ENCODE measurements at regions not wholly inside any gene's neighbourhood (a gene's known extent, or its start where the extent isn't known, plus 50 kb on each side); places are given as distances from the start of the nearest gene placed in this dataset.

GRCh38 chr5:157944938-157945337, 86.0 kb upstream of the CLINT1 start:
- no peak for DNase-seq
- no peaks in the 10 kb centered on the region for H3K79me2 ChIP-seq (ENCODE audit: low read length)
- no peak overlapping the region for H3K9ac ChIP-seq (ENCODE audit: low read length)
- H3K27me3 ChIP-seq (ENCODE audit: low read length): no peaks in the 10 kb centered on the region
- no peaks in the 10 kb centered on the region for H3K9me3 ChIP-seq (ENCODE audit: low read length)
- H3K9me2 ChIP-seq (replicated peaks; ENCODE audit: low read length): no peaks in the 10 kb centered on the region
- no peaks in the 10 kb centered on the region for H3F3A ChIP-seq (ENCODE audit: low read length, unreplicated experiment)
- H3K4me2 ChIP-seq (ENCODE audit: low read length): no peak overlapping the region
- intact Hi-C loops (cut with micrococcal nuclease): no loop called here
- no peak for TF ChIP-seq CTCF (conservative IDR thresholded peaks at IDR 0.05; ENCODE audit: low read depth, low read length)
- TF ChIP-seq EZH2phosphoT487 (IDR thresholded peaks at IDR 0.05; ENCODE audit: borderline replicate concordance, low read length): no peak
- TF ChIP-seq EZH2 (IDR thresholded peaks at IDR 0.05; ENCODE audit: low read length, unreplicated experiment): no peak
- H2AFZ ChIP-seq (ENCODE audit: low read length): no peak overlapping the region
- H3K27ac ChIP-seq (ENCODE audit: low read length): no peak overlapping the region
- ChIA-PET POLR2A (ENCODE audit: unreplicated experiment) (no interaction called here), CTCF (no interaction called here)
- no peaks in the 10 kb centered on the region for H3K36me3 ChIP-seq (ENCODE audit: low read depth, low read length)
- H3K4me1 ChIP-seq (ENCODE audit: insufficient read depth, low read length): peaks cover 8% of the 10 kb centered on the region
- BruUV-seq (replicated peaks): no TSS peak
- no peak for ATAC-seq
- H4K20me1 ChIP-seq (ENCODE audit: low read length): no peaks in the 10 kb centered on the region
- H3K4me3 ChIP-seq (ENCODE audit: low read length): no peak overlapping the region

- Histone ChIP-seq H3K27ac (ENCODE audit: low read length) (no peak overlapping the region), H3K9me2 (replicated peaks; ENCODE audit: low read length) (no peaks in the 10 kb centered on the region), H3K9ac (ENCODE audit: low read length) (no peak overlapping the region), H3K4me2 (ENCODE audit: low read length) (no peak overlapping the region), H3K36me3 (ENCODE audit: low read depth, low read length) (no peaks in the 10 kb centered on the region), H3K9me3 (ENCODE audit: low read length) (no peaks in the 10 kb centered on the region), H3K79me2 (ENCODE audit: low read length) (no peaks in the 10 kb centered on the region), H2AFZ (ENCODE audit: low read length) (no peak overlapping the region), H3F3A (ENCODE audit: low read length, unreplicated experiment) (no peaks in the 10 kb centered on the region), H4K20me1 (ENCODE audit: low read length) (no peaks in the 10 kb centered on the region), H3K27me3 (ENCODE audit: low read length) (no peaks in the 10 kb centered on the region), H3K4me3 (ENCODE audit: low read length) (no peak overlapping the region), H3K4me1 (ENCODE audit: insufficient read depth, low read length) (peaks cover 8% of the 10 kb centered on the region)
- DNase-seq: no peak
- CTCF ChIA-PET: no interaction called here
- TF ChIP-seq CTCF (conservative IDR thresholded peaks at IDR 0.05; ENCODE audit: low read depth, low read length) (no peak), EZH2 (IDR thresholded peaks at IDR 0.05; ENCODE audit: low read length, unreplicated experiment) (no peak), EZH2phosphoT487 (IDR thresholded peaks at IDR 0.05; ENCODE audit: borderline replicate concordance, low read length) (no peak)
- ATAC-seq: no peak
- BruUV-seq (replicated peaks): no TSS peak
- intact Hi-C loops (cut with micrococcal nuclease): no loop called here
- POLR2A ChIA-PET (ENCODE audit: unreplicated experiment): no interaction called here
Observed at GRCh38 chr5:157944077-157944633, 85.2 kb upstream of the CLINT1 start.

GRCh38 chr5:157942595-157942994, 83.7 kb upstream of the CLINT1 start:
- no peak overlapping the region for H3K9ac ChIP-seq (ENCODE audit: low read length)
- peaks cover 4% of the 10 kb centered on the region; the same call in 1 of the 2 replicates for H3K4me1 ChIP-seq (ENCODE audit: insufficient read depth, low read length)
- no peaks in the 10 kb centered on the region for H3K27me3 ChIP-seq (ENCODE audit: low read length)
- ATAC-seq (no peak), DNase-seq (no peak)
- H3K9me3 ChIP-seq (ENCODE audit: low read length): no peaks in the 10 kb centered on the region
- no peak overlapping the region for H3K4me2 ChIP-seq (ENCODE audit: low read length)
- H3K36me3 ChIP-seq (ENCODE audit: low read depth, low read length): no peaks in the 10 kb centered on the region
- BruUV-seq (replicated peaks): no TSS peak
- TF ChIP-seq CTCF (conservative IDR thresholded peaks at IDR 0.05; ENCODE audit: low read depth, low read length): no peak
- no peak for TF ChIP-seq EZH2 (IDR thresholded peaks at IDR 0.05; ENCODE audit: low read length, unreplicated experiment)
- TF ChIP-seq EZH2phosphoT487 (IDR thresholded peaks at IDR 0.05; ENCODE audit: borderline replicate concordance, low read length): no peak
- H4K20me1 ChIP-seq (ENCODE audit: low read length): no peaks in the 10 kb centered on the region
- H3K79me2 ChIP-seq (ENCODE audit: low read length): no peaks in the 10 kb centered on the region
- ChIA-PET CTCF (no interaction called here), POLR2A (ENCODE audit: unreplicated experiment) (no interaction called here)
- no peaks in the 10 kb centered on the region for H3F3A ChIP-seq (ENCODE audit: low read length, unreplicated experiment)
- H3K4me3 ChIP-seq (ENCODE audit: low read length): no peak overlapping the region
- no peaks in the 10 kb centered on the region for H3K9me2 ChIP-seq (replicated peaks; ENCODE audit: low read length)
- H2AFZ ChIP-seq (ENCODE audit: low read length): no peak overlapping the region
- intact Hi-C loops (cut with micrococcal nuclease): no loop called here
- H3K27ac ChIP-seq (ENCODE audit: low read length): no peak overlapping the region

Measured in PC-3 (cell line).